ENCODE measurements at regions not wholly inside any gene's neighbourhood (a gene's known extent, or its start where the extent isn't known, plus 50 kb on each side); places are given as distances from the start of the nearest gene placed in this dataset.

GRCh38 chrY:7920382-7920781 lies 1008.8 kb upstream of the AMELY start:
- Histone ChIP-seq H3K27me3 (no peaks in the 10 kb centered on the region), H3K27ac (no peak overlapping the region), H3K9me3 (no peaks in the 10 kb centered on the region), H3K36me3 (no peaks in the 10 kb centered on the region), H3K4me3 (no peak overlapping the region), H3K4me1 (no peaks in the 10 kb centered on the region)
- in situ Hi-C loops (cut with MboI; ENCODE audit: low sequenced_read_pairs in 4 of 4): no loop called here
- TF ChIP-seq, protein P1, sequence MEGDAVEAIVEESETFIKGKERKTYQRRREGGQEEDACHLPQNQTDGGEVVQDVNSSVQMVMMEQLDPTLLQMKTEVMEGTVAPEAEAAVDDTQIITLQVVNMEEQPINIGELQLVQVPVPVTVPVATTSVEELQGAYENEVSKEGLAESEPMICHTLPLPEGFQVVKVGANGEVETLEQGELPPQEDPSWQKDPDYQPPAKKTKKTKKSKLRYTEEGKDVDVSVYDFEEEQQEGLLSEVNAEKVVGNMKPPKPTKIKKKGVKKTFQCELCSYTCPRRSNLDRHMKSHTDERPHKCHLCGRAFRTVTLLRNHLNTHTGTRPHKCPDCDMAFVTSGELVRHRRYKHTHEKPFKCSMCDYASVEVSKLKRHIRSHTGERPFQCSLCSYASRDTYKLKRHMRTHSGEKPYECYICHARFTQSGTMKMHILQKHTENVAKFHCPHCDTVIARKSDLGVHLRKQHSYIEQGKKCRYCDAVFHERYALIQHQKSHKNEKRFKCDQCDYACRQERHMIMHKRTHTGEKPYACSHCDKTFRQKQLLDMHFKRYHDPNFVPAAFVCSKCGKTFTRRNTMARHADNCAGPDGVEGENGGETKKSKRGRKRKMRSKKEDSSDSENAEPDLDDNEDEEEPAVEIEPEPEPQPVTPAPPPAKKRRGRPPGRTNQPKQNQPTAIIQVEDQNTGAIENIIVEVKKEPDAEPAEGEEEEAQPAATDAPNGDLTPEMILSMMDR (IDR thresholded peaks at IDR 0.05 in 4 of 5, conservative IDR thresholded peaks at IDR 0.05 in 1 of 5): no peak
- TF ChIP-seq POLR2A (IDR thresholded peaks at IDR 0.05): no peak
- DNase-seq (no peak), ATAC-seq (no peak)
- intact Hi-C loops (cut with DNase I; ENCODE audit: low total_unique reads): no loop called here

GRCh38 chrY:7888506-7888905 lies 977.0 kb upstream of the AMELY start:
- TF ChIP-seq, protein P1 (IDR thresholded peaks at IDR 0.05 in 4 of 5, conservative IDR thresholded peaks at IDR 0.05 in 1 of 5): no peak
- no peak for TF ChIP-seq POLR2A (IDR thresholded peaks at IDR 0.05)
- Histone ChIP-seq H3K9me3 (no peaks in the 10 kb centered on the region), H3K4me1 (no peaks in the 10 kb centered on the region), H3K36me3 (no peaks in the 10 kb centered on the region), H3K27ac (no peak overlapping the region), H3K27me3 (no peaks in the 10 kb centered on the region), H3K4me3 (no peak overlapping the region)
- intact Hi-C loops (cut with DNase I; ENCODE audit: low total_unique reads) (no loop called here), in situ Hi-C loops (cut with MboI; ENCODE audit: low sequenced_read_pairs in 4 of 4) (no loop called here)
- DNase-seq: no peak
- no peak for ATAC-seq

GRCh38 chrY:7881696-7882095 lies 970.1 kb upstream of the AMELY start:
- H3K27ac ChIP-seq: no peak overlapping the region
- in situ Hi-C loops (cut with MboI; ENCODE audit: low sequenced_read_pairs in 4 of 4) (no loop called here), intact Hi-C loops (cut with DNase I; ENCODE audit: low total_unique reads) (no loop called here)
- H3K36me3 ChIP-seq: no peaks in the 10 kb centered on the region
- no peaks in the 10 kb centered on the region for H3K9me3 ChIP-seq
- ATAC-seq (no peak), DNase-seq (no peak)
- no peak overlapping the region for H3K4me3 ChIP-seq
- H3K4me1 ChIP-seq: no peaks in the 10 kb centered on the region
- H3K27me3 ChIP-seq: no peaks in the 10 kb centered on the region
- TF ChIP-seq POLR2A (IDR thresholded peaks at IDR 0.05): no peak
- TF ChIP-seq, protein P1 (IDR thresholded peaks at IDR 0.05 in 4 of 5, conservative IDR thresholded peaks at IDR 0.05 in 1 of 5): no peak

- no peak for ATAC-seq
- Histone ChIP-seq H3K4me1 (no peaks in the 10 kb centered on the region), H3K36me3 (no peaks in the 10 kb centered on the region), H3K27ac (no peak overlapping the region), H3K27me3 (no peaks in the 10 kb centered on the region), H3K9me3 (no peaks in the 10 kb centered on the region), H3K4me3 (no peak overlapping the region)
- in situ Hi-C loops (cut with MboI; ENCODE audit: low sequenced_read_pairs in 4 of 4): no loop called here
- DNase-seq: no peak
- intact Hi-C loops (cut with DNase I; ENCODE audit: low total_unique reads): no loop called here
- no peak for TF ChIP-seq POLR2A (IDR thresholded peaks at IDR 0.05)
- TF ChIP-seq, protein P1 (IDR thresholded peaks at IDR 0.05 in 4 of 5, conservative IDR thresholded peaks at IDR 0.05 in 1 of 5): no peak
These were observed 967.7 kb upstream of the AMELY start for GRCh38 chrY:7879245-7879644.

- in situ Hi-C loops (cut with MboI; ENCODE audit: low sequenced_read_pairs in 4 of 4): no loop called here
- intact Hi-C loops (cut with DNase I; ENCODE audit: low total_unique reads): no loop called here
- Histone ChIP-seq H3K27me3 (no peaks in the 10 kb centered on the region), H3K4me1 (no peaks in the 10 kb centered on the region), H3K36me3 (no peaks in the 10 kb centered on the region), H3K9me3 (no peaks in the 10 kb centered on the region), H3K27ac (no peak overlapping the region), H3K4me3 (no peak overlapping the region)
- DNase-seq (no peak), ATAC-seq (peak in 1 of 2 donors; percentile 49)
- TF ChIP-seq, protein P1 (IDR thresholded peaks at IDR 0.05 in 4 of 5, conservative IDR thresholded peaks at IDR 0.05 in 1 of 5): no peak
- no peak for TF ChIP-seq POLR2A (IDR thresholded peaks at IDR 0.05)
These were observed 967.2 kb upstream of the AMELY start for GRCh38 chrY:7878719-7879118.

Data from gastrocnemius medialis (tissue), 4 donors.